ENCODE measurements at regions not wholly inside any gene's neighbourhood (a gene's known extent, or its start where the extent isn't known, plus 50 kb on each side); places are given as distances from the start of the nearest gene placed in this dataset.

DNA sequence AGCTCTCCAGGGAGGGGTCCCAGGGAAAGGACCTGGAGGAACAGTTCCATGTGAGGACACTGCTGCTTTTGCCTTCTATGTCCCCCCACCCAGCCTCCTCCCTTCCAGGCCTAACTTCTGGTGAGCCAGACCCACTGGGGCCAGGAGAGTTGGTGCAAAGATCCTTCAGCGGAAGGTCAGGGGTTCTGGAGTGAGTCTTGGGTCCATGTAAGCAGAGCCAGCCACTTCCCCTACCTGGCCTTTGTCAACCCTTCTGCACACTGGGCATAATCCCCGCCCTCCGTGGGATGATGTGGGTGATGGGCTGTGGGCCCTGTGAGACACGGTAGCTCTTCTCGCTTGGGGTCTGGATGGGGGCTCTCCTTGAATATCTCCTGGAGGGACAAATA, 76.9 kb downstream of the RHOB start:
- DNase-seq: no peak

DNA sequence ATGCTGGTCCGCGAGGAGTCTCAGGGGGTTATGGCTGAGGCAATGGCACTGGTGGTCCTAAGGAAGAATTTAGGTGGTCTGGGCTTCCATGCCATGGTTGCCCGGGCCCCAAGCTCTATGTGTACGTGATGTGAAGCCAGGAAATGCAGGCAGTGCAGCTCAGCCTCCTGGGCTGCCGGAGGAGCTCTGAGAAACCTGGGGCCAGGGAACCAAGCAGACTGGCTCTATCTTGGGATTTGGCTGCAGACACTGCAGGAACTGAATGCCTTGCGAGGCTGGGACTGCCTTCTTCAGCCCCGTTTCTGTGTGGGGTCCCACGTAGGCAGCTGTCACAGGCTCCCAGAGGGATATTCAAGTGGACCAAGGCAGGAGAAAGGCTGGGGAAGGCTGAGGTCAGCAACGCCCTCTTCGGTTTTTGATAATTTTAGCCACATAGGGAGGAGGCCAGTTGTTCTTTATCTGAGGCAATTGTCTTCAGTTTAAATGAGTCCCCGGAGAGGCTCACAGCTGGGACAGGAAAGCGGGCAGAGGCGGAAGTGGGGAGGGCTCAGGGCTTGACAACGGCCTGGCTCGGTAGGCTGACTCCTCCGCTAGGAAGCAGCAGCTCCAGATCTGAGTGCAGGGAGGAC, 77.7 kb downstream of the RHOB start:
- DNase-seq: no peak

DNA sequence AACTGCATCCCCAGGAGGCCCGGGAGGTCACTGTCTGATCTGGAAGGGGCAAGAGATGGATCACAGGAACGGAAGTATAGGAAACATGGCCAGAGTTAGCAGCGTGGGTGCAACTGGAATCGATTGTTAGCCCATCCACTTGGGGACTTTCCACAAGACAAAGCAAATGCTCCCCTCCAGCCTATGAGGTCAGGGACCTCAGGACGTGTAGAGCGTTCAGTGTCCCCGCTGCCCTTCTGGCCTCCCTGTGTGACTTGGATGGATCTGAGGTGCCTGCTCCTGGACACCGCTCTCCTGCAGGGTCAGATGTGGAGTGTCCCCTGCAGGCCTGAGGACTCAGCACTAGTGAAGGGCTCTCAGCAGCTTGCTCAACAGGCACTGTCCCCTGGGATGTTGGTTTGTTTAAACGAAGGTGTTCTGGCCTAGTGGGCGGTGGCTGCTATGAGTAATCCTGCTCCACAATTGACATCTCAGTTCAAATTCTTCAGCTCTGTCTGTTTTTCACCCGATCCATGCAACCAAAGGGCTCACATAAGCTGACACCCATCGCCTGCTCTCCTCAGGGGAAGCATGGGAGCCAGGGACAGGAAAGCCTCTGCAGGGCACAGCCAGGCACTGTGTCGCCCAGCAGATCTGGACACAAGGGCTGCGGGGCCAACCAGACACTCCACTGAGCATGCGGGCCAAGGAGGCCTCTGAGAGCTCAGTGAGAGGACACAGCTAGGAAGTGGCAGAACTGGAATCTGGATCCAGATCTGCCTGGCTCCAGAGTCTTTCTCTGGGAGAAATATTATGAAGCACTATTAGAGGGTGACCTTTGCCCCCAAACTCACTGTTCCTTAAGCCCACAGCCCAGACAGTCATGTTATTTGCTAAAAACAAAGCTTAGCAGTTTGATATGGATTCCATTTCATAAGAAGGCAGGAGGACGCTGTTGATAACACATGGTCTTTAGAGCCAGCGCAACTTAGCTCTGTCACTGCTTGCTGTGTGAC, 78.5 kb downstream of the RHOB start:
- DNase-seq: no peak

DNA sequence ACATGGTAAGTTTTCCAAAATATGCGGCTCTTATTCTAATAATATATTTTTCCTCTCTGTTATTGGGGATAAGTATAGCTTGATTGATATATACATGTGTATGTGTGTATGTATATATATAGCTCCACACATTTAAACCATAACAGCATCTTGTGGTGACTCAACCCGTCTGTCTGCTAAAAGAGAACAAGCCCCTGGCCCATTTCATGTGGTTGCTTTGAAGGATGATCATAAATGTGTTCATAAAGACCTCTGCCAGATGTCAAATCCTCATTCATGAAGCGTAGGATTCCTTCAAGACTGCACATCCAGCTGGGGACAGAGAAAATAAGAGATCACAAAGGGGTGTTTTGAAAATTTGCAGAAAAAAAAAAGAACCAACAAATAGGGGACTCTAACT, 79.3 kb downstream of the RHOB start:
- no peak for DNase-seq

DNA sequence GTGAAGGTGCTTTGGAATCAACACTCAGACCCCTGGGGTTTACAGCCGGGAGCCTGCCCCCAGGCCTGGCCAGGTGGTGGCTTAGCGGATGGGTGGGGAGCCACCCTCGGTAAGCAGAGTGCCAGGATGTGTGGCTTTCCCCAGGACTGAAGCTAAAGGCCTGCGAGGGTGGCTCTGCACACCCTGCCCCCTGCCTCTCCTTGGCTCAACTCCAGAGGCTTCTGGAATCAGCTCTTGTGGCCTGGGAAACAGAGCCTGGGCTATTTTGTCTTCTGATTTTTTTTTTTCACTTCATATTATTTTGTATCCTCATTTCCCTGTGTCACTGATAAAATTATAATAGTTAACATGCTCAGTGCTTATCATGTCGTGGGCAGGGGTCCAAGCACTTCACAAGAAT, 79.8 kb downstream of the RHOB start:
- no peak for DNase-seq

DNA sequence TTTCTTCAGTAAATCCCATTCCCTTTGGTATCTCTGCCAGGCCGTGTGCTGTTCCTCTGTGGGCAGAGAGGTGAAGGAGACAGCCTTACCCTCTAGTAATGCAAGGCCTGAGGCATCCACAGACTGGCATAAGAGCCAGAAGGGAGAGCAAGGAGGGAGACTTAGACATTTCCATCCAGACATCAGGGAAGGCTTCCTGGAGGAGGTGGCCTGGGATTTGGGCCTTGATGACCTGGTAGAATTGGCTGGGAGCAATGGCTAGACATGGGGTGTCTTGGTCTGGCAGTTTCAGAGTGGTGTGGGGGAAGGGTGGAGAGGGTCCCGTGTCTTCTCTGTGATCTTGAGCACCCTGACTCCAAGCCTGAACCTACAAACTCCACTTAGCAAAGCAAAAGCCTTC, 81.8 kb downstream of the RHOB start:
- no peak for DNase-seq

DNA sequence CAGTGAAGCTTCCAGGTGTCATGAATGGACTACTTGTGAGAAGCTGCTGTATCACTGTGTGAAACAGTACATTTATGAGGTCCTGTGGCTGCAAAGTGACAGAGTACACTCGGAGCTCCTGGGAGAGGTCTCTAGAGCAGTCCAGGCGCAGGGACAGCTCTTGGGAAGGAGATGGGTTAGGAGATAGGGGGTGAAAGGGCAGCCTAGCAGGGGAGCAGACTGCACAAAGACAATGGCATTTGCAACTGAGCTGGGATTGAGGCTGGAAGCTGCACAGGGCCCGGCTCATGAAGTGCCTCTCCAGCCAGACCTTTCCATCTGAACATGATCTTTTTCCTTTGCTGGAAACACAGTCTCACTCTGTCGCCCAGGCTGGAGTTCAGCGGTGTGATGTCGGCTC, 83.6 kb downstream of the RHOB start:
- DNase-seq: no peak

DNA sequence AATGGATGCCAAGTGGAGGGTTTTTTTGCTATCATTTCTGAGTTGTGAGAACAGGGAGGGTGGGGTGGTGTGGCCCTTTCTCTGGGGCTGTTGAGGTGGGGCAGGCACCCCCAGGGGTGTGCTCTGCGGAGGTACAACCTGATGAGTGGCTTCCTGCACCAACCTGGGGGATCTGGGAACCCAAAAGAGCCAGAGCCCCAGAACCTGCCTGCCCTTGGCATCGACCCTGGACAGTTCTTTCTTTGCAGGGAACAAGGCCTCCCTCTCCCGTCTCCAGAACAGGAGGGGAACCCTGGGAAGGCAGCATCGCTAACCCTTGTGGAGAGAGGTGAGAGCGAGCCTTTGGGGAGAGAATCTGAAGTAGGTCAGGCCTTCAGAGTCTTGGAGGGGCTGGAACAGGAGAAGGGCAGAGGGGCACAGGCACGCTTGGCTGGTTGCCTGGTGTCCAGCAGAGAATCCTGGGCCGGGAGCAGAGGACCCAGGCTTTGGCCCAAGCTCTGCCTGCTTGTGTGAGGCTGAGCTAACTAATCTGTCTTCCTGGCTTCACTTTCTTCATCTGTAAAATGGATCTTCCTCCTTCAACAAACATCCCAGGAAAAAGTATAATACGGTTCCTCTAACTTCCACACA, 84.9 kb downstream of the RHOB start:
- no peak for DNase-seq

DNA sequence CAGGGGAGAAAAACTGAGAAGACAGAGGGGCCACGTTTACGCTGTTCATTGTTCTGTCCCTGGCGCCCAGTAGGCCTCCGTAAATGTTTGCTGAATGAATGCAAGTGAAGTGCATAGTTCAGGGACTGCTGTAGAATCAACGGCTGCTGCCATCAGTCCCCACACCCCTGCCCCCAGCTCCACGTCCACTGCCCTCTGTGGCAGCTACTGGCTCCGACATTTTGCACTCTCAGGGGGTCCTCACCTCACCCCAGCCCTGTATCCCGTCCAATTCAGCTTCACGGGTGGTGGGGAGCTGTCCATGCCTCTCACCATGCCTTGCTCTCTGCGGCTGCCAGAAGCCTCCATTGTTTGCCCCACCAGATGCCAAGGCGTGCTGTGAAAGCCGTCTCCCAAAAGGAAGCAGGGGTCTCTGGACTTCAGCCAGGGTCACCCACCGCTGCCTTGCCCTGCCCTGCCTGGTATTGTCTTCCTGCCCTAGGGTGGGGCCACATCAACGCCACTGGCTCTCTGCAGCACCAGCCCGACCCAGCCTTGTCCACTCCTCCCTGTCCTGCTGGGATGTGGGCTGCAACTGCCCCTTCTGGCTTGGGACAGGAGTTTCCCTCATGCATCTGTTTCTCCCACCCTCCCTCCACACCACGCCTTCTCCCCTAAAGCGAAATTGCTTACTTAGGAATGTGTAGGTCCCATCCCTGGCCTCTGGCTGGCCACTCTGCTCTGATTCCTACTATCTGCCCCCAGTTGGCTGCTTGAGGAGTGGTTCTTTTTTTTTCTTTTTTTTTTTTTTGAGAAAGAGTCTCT, 86.0 kb downstream of the RHOB start:
- DNase-seq: no peak

DNA sequence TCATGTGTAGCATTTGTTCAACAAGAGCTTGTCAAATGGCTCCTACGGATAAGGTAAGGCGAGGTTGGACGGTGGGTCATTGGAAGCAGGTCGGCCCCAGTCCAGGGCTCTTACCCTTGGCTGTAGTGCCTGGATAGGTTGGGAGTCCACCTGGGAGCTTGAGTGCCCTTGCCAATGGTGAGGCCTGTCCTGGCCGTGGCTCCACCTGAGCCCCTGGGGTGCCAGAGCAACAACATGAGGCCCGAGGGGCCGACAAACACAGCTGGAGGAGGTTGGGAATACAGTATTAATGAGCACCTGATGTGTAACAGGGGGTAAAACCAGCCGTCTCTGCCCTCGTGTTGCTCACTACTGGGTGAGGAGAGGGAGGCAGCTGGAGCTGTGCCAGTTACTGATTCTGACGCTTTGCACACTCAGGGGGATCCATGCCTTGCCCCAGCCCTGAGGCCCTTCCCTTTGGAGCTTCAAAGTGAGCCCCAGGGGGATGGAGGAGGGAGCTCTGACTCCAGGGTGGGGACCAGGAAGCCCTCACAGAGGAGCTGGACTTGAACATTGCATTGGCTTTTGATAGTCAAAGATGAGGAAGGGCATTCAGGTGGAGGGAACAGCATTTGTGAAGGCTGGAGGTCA, 87.2 kb downstream of the RHOB start:
- DNase-seq: no peak

DNA sequence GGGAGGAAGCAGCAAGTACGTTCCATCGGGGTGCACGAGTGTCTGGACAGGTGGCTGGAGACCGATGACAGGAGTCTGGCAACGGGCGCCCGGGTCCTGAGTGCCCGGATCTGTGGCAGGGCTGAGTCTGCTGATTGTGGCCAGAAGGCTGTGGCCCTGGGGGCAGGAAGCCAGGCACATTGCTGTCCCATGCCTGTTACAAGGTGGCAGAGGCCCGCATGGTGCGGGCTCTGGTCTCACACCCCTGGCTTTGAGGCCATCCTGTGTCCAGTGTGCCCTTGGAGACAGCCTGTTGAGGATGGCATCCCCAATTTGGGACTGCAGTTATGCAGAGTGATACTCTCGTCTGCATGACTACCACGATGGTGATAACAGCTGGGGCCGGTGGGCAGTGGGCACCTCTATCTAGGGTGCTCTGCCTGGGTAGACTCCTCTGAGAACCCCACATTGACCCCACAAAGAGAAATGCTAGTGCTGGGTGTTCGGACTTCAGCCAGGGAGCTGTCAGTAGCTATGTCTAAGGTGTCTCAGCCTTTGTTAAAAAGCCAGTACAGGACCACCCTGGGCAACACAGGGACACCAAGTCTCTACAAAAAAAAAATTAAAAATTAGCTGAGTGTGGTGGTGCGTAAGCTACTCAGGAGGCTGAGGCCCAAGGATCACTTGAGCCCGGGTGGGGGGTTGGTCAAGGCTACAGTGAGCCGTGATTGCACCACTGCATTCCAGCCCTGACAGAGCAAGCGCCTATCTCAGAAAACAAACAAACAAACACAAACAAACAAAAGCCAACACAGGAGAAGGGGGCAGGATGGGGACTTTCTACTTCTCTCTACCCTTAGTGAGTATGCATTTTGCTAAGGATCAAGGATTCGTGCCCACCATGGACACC, 88.3 kb downstream of the RHOB start:
- DNase-seq: no peak

DNA sequence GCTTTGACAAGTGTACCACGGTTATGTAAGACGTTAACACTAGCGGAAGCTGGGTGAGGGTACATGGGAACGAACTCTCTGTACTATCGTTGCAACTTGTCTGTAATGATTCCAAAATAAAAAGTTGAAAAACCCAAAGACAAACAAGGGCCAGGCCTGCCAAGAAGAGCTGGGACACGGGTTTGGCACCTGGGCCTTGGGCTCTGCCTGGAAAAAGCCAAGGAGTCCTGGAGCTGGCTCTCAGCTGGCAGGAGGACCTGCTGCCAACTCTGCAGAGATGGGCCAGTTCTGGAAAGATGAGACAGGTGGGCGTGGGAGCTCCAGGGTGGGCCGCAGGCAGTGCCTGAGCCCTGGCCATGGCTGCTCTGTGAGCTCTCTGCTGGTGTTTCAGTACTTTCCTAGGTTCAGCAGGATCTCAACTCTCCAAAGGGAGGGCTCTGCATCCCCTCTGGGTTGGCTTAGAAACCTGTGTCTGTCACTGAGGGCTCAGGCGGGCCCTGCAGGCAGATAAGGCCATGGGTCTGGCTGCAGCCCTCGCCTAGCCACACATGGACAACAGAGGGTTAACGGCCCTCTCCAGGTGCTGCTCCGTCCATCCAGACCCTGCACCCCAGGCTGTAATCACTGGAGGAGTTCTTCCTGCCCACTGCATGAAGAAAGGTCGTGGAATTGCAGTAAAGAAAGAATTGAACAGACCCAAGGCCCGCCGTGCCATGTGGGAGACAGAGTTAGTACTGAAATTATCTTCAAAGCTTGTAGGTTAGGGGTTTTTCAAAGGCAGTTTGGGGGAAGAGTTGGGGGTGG, 89.9 kb downstream of the RHOB start:
- no peak for DNase-seq

DNA sequence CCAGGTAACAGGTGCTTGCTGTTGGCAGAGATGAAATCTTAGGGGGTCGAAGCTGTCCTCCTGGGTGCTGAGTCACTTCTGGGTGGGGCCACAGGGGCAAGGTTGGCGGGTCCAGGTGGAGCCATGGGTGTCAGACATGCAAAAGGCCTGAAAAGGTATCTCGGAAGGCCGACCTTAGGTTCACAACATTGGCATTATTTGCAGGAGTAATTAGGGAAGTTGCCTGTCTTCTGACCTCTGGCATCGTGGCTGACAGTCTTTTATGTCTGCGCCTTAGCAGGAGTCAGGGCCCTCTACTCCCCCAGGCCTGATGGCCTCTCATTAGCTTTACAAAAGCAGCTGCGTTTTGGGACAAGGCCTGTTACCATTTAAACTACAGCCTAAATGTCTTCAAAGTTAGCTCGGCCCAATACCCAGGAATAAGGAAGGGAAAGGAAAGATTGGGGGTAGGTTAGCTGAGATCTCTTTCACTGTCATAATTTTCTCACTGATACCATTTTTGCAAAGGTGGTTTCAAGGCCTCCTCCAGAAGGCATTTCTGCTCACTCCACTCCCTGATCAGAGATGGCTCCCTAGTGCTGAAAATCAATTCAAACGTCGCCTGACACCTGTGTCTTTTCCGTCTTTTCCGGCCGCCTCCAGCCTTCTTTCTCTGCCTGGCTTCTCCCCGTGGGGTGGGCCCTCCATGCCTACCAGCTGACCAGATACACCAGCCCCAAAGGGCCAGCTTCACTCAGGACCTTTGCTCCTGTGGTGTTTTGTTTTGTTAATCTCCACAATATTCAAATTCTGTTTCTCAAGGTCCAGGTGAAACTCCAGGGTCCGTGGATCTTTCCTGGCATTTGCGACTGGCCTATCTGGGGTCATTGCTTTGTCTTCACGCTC, 90.8 kb downstream of the RHOB start:
- no peak for DNase-seq

DNA sequence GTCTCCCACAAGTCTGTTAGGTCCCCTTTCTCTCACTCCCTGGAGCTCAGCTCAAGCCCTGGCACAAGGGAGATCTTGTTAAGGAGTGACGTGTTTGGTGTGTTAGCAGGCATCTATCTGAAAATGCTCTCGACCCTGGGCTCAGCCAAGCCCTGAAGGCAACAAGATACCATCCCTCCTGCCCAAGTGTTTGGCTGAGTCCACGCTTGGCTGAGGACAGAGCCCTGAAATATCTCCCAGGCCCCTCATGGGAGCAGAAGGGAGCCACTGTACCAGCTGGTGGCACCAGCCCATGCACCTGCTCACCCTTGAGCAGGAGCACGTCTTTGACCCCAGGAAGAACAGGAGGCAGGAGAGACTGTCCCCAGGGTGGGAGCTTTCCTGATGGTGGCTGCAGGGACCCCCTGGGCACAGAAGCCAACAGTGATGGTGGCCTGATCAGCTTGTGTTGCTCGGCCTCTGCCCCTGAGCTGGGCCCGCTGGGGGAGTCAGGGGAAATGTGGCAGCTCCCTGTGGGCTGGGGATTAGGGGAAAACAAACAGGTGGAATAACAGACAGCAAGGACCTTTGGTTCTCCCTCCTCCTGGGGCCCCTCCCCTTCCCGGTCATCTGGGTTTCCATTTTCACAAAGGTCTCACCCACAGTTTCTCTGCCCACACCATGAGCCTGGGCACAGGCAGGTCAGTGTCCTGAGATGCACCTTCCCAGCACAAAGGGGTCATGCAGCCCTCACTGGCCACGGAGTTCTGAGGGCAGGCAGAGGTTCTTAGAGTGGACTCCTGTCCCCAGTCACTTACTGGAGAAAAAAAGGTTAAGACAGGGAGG, 91.6 kb downstream of the RHOB start:
- no peak for DNase-seq

DNA sequence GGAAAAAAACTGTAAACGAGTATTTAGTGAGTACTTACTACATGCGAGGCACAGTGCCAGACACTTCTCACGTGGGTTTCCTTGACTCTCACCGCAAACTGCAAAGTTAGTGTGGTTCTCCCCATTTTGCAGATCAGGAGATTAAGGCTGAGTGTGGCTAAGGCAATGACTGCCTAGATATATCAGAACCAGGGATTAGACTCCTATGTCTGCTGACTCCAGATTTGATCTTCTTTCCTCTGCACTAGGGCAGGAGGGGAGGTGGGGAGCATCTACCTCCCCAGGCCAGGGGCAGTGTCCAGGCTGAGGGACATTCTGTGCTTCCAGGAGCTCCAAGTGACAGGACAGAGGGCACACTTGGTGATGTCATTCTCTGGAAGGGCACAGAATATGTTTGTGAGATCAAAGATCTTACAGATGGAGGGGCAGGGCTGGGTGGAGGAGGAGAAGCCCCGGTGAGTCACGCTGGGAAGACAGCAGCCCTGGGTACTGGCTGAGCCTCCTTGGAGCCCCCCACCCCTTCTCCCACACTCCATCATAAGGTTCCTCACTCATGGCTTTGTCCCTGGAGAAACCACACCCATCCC, 92.4 kb downstream of the RHOB start:
- no peak for DNase-seq

DNA sequence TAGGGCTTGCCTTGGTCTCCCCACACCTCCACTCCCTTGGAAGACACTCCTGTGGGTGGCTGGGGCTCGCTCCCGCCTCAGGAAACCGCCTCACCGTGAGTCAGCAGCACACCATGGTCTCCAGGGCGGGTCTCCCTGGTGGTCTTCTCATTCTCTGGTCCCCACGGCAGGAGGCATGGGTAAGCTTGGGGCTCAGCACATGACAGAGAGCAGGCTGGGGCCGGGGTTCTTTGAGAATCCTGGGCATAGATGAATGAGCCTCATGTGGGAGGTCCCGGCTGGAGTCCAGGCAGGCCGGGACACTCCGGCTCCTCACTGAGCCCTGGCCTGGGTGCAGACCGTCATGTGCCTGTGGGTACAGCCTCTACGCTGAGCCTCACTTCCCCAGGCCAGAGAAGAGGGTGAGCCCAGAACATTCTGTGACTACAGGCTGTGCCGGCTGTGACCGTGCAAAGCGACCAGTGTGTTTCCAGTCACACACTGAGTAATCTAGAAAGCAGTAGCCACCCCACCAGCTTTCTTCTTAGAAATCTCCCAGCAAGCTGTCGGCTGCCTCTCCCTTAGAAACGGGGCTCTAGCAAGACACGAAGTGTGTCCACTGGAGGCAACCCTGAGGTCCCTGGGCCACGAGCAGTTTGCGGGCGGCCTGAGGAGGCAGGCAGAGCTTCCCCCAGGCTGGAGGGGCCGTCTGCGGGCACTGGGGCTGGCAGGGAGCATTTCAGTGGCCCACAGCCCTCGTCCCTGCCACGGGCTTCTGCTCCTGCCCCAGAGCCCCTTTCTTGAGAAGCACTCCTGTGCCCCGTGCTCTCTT, 93.1 kb downstream of the RHOB start:
- no peak for DNase-seq

DNA sequence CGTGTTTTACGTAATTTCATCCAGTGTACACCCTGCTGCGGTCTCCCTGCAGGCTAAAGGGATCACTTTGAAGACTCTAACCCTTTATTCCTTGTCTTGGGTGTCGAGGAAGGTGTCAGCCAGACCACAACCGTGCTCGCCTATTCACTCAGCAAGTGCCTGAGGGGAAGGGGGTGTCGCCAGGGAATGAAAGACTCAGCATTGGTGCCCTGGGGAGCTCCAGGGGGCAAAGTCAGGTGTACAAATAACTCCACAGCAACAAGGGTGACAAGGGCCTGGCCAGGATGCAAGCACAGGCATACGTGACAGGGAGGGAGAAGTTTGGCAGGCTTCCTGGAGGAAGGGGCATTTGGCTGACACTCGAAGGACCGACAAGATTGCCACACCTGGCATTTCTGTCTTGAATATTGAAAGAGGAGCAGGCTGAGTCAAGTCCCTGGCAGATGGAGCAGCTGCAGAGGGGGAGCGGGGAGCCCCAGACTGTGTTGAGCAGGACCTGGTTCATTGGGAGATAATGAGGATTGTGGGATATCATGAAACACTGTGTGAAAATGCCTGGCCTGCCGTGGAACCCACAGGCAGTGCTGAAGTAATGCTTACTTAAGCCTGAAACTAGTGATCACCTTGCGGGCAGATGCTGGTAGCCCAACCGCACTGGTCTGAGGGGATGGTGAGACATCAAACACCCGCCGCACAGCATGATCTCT, 93.9 kb downstream of the RHOB start:
- DNase-seq: no peak
